ENCODE measurements at regions not wholly inside any gene's neighbourhood (a gene's known extent, or its start where the extent isn't known, plus 50 kb on each side); places are given as distances from the start of the nearest gene placed in this dataset.

GRCh38 chr1:14499312-14500040 is 99.0 kb upstream of the KAZN start:
- TF ChIP-seq CTCF (optimal IDR thresholded peaks at IDR 0.05 in 1 of 3, IDR thresholded peaks at IDR 0.05 in 1 of 3, conservative IDR thresholded peaks at IDR 0.05 in 1 of 3; ENCODE audit: extremely low read depth in 1 of 3, insufficient read depth in 2 of 3, low read length in 3 of 3) (no peak), EZH2 (IDR thresholded peaks at IDR 0.05; ENCODE audit: low read length) (no peak)
